ENCODE measurements at regions not wholly inside any gene's neighbourhood (a gene's known extent, or its start where the extent isn't known, plus 50 kb on each side); places are given as distances from the start of the nearest gene placed in this dataset.

GRCh38 chr17:27944546-27945332, 51.6 kb upstream of the LYRM9 start:
- Histone ChIP-seq H3K27me3 (ENCODE audit: insufficient read depth, poor library complexity, severe bottlenecking) (no peaks in the 10 kb centered on the region), H3K4me3 (replicated peaks; ENCODE audit: insufficient read depth, low read length) (no peak overlapping the region), H3K27ac (replicated peaks) (no peak overlapping the region)
- TF ChIP-seq, protein P1, sequence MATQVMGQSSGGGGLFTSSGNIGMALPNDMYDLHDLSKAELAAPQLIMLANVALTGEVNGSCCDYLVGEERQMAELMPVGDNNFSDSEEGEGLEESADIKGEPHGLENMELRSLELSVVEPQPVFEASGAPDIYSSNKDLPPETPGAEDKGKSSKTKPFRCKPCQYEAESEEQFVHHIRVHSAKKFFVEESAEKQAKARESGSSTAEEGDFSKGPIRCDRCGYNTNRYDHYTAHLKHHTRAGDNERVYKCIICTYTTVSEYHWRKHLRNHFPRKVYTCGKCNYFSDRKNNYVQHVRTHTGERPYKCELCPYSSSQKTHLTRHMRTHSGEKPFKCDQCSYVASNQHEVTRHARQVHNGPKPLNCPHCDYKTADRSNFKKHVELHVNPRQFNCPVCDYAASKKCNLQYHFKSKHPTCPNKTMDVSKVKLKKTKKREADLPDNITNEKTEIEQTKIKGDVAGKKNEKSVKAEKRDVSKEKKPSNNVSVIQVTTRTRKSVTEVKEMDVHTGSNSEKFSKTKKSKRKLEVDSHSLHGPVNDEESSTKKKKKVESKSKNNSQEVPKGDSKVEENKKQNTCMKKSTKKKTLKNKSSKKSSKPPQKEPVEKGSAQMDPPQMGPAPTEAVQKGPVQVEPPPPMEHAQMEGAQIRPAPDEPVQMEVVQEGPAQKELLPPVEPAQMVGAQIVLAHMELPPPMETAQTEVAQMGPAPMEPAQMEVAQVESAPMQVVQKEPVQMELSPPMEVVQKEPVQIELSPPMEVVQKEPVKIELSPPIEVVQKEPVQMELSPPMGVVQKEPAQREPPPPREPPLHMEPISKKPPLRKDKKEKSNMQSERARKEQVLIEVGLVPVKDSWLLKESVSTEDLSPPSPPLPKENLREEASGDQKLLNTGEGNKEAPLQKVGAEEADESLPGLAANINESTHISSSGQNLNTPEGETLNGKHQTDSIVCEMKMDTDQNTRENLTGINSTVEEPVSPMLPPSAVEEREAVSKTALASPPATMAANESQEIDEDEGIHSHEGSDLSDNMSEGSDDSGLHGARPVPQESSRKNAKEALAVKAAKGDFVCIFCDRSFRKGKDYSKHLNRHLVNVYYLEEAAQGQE (IDR thresholded peaks at IDR 0.05; ENCODE audit: insufficient replicate concordance, low read depth) = no peak
- TF ChIP-seq CTCF (IDR thresholded peaks at IDR 0.05; ENCODE audit: insufficient read depth, low read length) = no peak
- no peak for DNase-seq (ENCODE audit: low read depth in 1 of 2, low spot score in 1 of 2)

DNA sequence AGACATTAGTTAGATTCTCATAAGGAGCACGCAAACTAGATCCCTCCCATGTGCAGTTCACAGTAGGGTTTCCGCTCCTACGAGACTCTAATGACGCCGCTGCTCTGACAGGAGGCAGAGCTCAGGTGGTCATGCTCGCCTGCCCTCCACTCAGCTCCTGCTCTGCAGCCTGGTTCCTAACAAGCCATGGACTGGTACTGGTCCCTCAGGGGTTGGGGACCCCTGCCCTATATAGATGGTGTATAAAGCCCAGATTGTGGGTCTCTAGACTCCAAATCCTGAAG, 52.1 kb upstream of the LYRM9 start:
- TF ChIP-seq GABPA (IDR thresholded peaks at IDR 0.05; ENCODE audit: low read depth) (no peak), SPI1 (IDR thresholded peaks at IDR 0.05; ENCODE audit: borderline replicate concordance, low read depth) (no peak)
- H3K4me3 ChIP-seq (replicated peaks; ENCODE audit: insufficient read depth, low read length) = no peak overlapping the region
- no peak for DNase-seq (ENCODE audit: low read depth in 1 of 2, low spot score in 1 of 2)
- H3K27me3 ChIP-seq (ENCODE audit: insufficient read depth, poor library complexity, severe bottlenecking) = no peaks in the 10 kb centered on the region
- H3K27ac ChIP-seq (replicated peaks) = no peak overlapping the region

- Histone ChIP-seq H3K27ac (replicated peaks) (no peak overlapping the region), H3K27me3 (ENCODE audit: insufficient read depth, poor library complexity, severe bottlenecking) (no peaks in the 10 kb centered on the region), H3K4me3 (replicated peaks; ENCODE audit: insufficient read depth, low read length) (no peak overlapping the region)
- TF ChIP-seq, protein P1 (IDR thresholded peaks at IDR 0.05; ENCODE audit: insufficient replicate concordance, low read depth) = no peak
- TF ChIP-seq POLR2AphosphoS5 (IDR thresholded peaks at IDR 0.05; ENCODE audit: low read depth) (no peak), CTCF (IDR thresholded peaks at IDR 0.05; ENCODE audit: insufficient read depth, low read length) (no peak), GABPA (IDR thresholded peaks at IDR 0.05; ENCODE audit: low read depth) (no peak), SPI1 (IDR thresholded peaks at IDR 0.05; ENCODE audit: borderline replicate concordance, low read depth) (no peak)
- no peak for DNase-seq (ENCODE audit: low read depth in 1 of 2, low spot score in 1 of 2)
Measured at GRCh38 chr17:27945953-27946352, 52.8 kb upstream of the LYRM9 start.

- TF ChIP-seq POLR2AphosphoS5 (IDR thresholded peaks at IDR 0.05; ENCODE audit: low read depth) (no peak), SPI1 (IDR thresholded peaks at IDR 0.05; ENCODE audit: borderline replicate concordance, low read depth) (peak; percentile 78)
- TF ChIP-seq, protein P1 (IDR thresholded peaks at IDR 0.05; ENCODE audit: insufficient replicate concordance, low read depth) = no peak
- Histone ChIP-seq H3K4me3 (replicated peaks; ENCODE audit: insufficient read depth, low read length) (no peak overlapping the region), H3K27ac (replicated peaks) (no peak overlapping the region), H3K27me3 (ENCODE audit: insufficient read depth, poor library complexity, severe bottlenecking) (no peaks in the 10 kb centered on the region)
- no peak for DNase-seq (ENCODE audit: low read depth in 1 of 2, low spot score in 1 of 2)
Measured at GRCh38 chr17:27946513-27946912, 53.3 kb upstream of the LYRM9 start.

Measured in HL-60 (cell line).